Endothelial cell of umbilical vein (primary cell): ENCODE measurements at regions not wholly inside any gene's neighbourhood (a gene's known extent, or its start where the extent isn't known, plus 50 kb on each side); places are given as distances from the start of the nearest gene placed in this dataset.

Experiments
- BruUV-seq: library from RNA; stranded (reverse); fragments of 400-500 nt; replicated peaks from 2 replicates; lab custom pipeline; 2021; lab: Mats Ljungman, UMichigan
- CTCF ChIA-PET: fragments of 300-600, 350-600 bp; sonication (Branson Sonifier 250); formaldehyde crosslinking; loops from one replicate; lab custom pipeline; 2021; ENCODE audit warnings: antibody characterized with exemption, inconsistent platforms; lab: Charles Lee
- POLR2A ChIA-PET: fragments of 300-600, 350-600 bp; sonication (Branson Sonifier 250); formaldehyde crosslinking; loops from one replicate; lab custom pipeline; 2021; ENCODE audit warnings: antibody characterized with exemption, inconsistent platforms; lab: Charles Lee
- DNase-seq: peaks from one replicate; pipeline ENCODE4 v3.0.0-alpha.2; 2011; ENCODE audit warnings: low read depth, low spot score
- FAIRE-seq: peaks from 2 replicates; lab custom pipeline; 2011; peaks lifted over from hg19 to GRCh38; lab: Jason Lieb, UNC
- H2AFZ ChIP-seq: 2 replicates; pipeline ENCODE4 v1.6.0; 2012; ENCODE audit warnings: low read depth, low read length, control low read depth, inconsistent platforms
- H3K27ac ChIP-seq: 2 replicates; pipeline ENCODE4 v1.5.1; 2011; ENCODE audit warnings: low read depth, mild to moderate bottlenecking, control low read depth, low read length, moderate library complexity; ENCODE audit not compliant: insufficient read depth
- H3K27me3 ChIP-seq, 2 experiments: 2 replicates each; pipeline versions ENCODE4 v1.6.0 to v1.6.1; 2011; ENCODE audit warnings: low read length in 2 of 2, mixed read lengths in 1 of 2; ENCODE audit not compliant: control insufficient read depth in 2 of 2, insufficient read depth in 2 of 2
- H3K36me3 ChIP-seq, 2 experiments: 2 replicates in 1 of 2; 3 replicates in 1 of 2; pipeline ENCODE4 v1.5.1; 2011; ENCODE audit warnings: low read length in 2 of 2, mild to moderate bottlenecking in 1 of 2, moderate library complexity in 1 of 2; ENCODE audit not compliant: control insufficient read depth in 2 of 2, insufficient read depth in 2 of 2; ENCODE audit errors: extremely low read depth in 1 of 2
- H3K4me1 ChIP-seq: 3 replicates; pipeline ENCODE4 v1.5.1; 2011; ENCODE audit warnings: mild to moderate bottlenecking, low read length; ENCODE audit not compliant: control insufficient read depth, insufficient read depth; ENCODE audit errors: extremely low read depth
- H3K4me2 ChIP-seq: 2 replicates; pipeline ENCODE4 v1.6.1; 2011; ENCODE audit warnings: low read length, control low read depth, mixed read lengths; ENCODE audit not compliant: insufficient read depth
- H3K4me3 ChIP-seq, 3 experiments: fragments of 200-600 bp in 1 of 3; sonication (generic), shearing (Covaris generic) in 1 of 3; replicated peaks in 1 of 3; 2 replicates each; pipeline ENCODE4 v1.5.1; 2011 to 2016; ENCODE audit warnings: control low read depth in 3 of 3, low read length in 3 of 3, mild to moderate bottlenecking in 2 of 3, inconsistent platforms in 1 of 3, low read depth in 1 of 3, moderate library complexity in 1 of 3; ENCODE audit not compliant: insufficient read depth in 1 of 3
- H3K79me2 ChIP-seq: 2 replicates; pipeline ENCODE4 v1.6.0; 2012; ENCODE audit warnings: low read length, inconsistent platforms; ENCODE audit not compliant: control insufficient read depth, insufficient read depth
- H3K9ac ChIP-seq: replicated peaks from 2 replicates; pipeline ENCODE3; 2011; ENCODE audit warnings: low read length, control low read depth; ENCODE audit not compliant: insufficient read depth; ENCODE audit errors: extremely low read depth
- H3K9me1 ChIP-seq: replicated peaks from 3 replicates; pipeline ENCODE4 v1.6.0; 2011; ENCODE audit warnings: mild to moderate bottlenecking, low read length; ENCODE audit not compliant: control insufficient read depth, insufficient read depth; ENCODE audit errors: extremely low read depth
- H3K9me3 ChIP-seq: replicated peaks from 2 replicates; pipeline ENCODE4 v1.5.1; 2012; ENCODE audit warnings: low read length, inconsistent platforms; ENCODE audit not compliant: control insufficient read depth, insufficient read depth
- H4K20me1 ChIP-seq: replicated peaks from 2 replicates; pipeline ENCODE3; 2011; ENCODE audit warnings: mild to moderate bottlenecking, low read length; ENCODE audit not compliant: control insufficient read depth, insufficient read depth; ENCODE audit errors: extremely low read depth
- CTCF ChIP-seq, 2 donors: IDR thresholded peaks; 1 replicate in 1 of 2; 2 replicates in 1 of 2; pipeline ENCODE4 v1.5.1; 2011; ENCODE audit warnings: low read length in 2 of 2, mild to moderate bottlenecking in 2 of 2, moderate library complexity in 2 of 2, control low read depth in 1 of 2, inconsistent platforms in 1 of 2, low read depth in 1 of 2; ENCODE audit not compliant: insufficient read depth in 1 of 2; ENCODE audit errors: extremely low read depth in 1 of 2
- EZH2 ChIP-seq: IDR thresholded peaks from 2 replicates; pipeline ENCODE4 v1.6.1; 2012; ENCODE audit warnings: borderline replicate concordance, low read depth, mild to moderate bottlenecking, moderate library complexity, low read length, inconsistent platforms; ENCODE audit not compliant: severe bottlenecking
- FOS ChIP-seq: IDR thresholded peaks from 2 replicates; pipeline ENCODE4 v1.6.1; 2011; ENCODE audit warnings: mild to moderate bottlenecking, low read length, moderate library complexity, borderline replicate concordance; ENCODE audit not compliant: insufficient read depth
- GATA2 ChIP-seq: IDR thresholded peaks from 2 replicates; pipeline ENCODE4 v1.7.0; 2011; ENCODE audit warnings: low read depth, mild to moderate bottlenecking, moderate library complexity, mixed read lengths, low read length; ENCODE audit not compliant: insufficient read length, insufficient read depth
- JUN ChIP-seq: IDR thresholded peaks from 2 replicates; pipeline ENCODE4 v1.6.1; 2011; ENCODE audit warnings: borderline replicate concordance, low read depth; ENCODE audit not compliant: insufficient read length, insufficient read depth
- MYC ChIP-seq: IDR thresholded peaks from one replicate; pipeline ENCODE4 v1.6.1; 2011; ENCODE audit warnings: mild to moderate bottlenecking, low read depth, low read length
- POLR2A ChIP-seq: IDR thresholded peaks from 2 replicates; pipeline ENCODE4 v1.6.1; 2012; ENCODE audit warnings: low read depth, mild to moderate bottlenecking, control low read depth, low read length
- POLR2AphosphoS5 ChIP-seq: IDR thresholded peaks from 2 replicates; pipeline ENCODE4 v1.6.1; 2012; ENCODE audit warnings: low read depth, mild to moderate bottlenecking, control low read depth, low read length, moderate library complexity; ENCODE audit not compliant: insufficient read depth
- dilution Hi-C: fragments of 300-500 bp; cut with MboI; formaldehyde crosslinking; loops from one replicate; pipeline ENCODE4 v1.15.0; 2019; ENCODE audit warnings: low sequenced_read_pairs; ENCODE audit not compliant: extremely low pct_ligation_motif_present
- intact Hi-C: fragments of 100-400 bp; cut with micrococcal nuclease; formaldehyde crosslinking; loops from one replicate; pipeline ENCODE4 v1.10.0; 2022
- TF ChIP-seq, protein P1 (sequence below): IDR thresholded peaks from 2 replicates; pipeline ENCODE4 v1.6.1; 2011; ENCODE audit not compliant: insufficient read depth, insufficient read length

GRCh38 chr5:133696006-133696584 lies 83.8 kb upstream of the FSTL4 start:
- FAIRE-seq = no peak

More at GRCh38 chr5:133696006-133696584, 83.8 kb upstream of the FSTL4 start:
- dilution Hi-C loops (no loop called here), intact Hi-C loops (no loop called here)
- ChIA-PET POLR2A (no interaction called here), CTCF (no interaction called here)
- BruUV-seq = no TSS peak
- no peaks in the 10 kb centered on the region for H3K9me3 ChIP-seq
- H4K20me1 ChIP-seq = no peaks in the 10 kb centered on the region
- no peak overlapping the region for H3K4me3 ChIP-seq
- H3K27ac ChIP-seq = no peak overlapping the region
- DNase-seq = no peak
- no peak overlapping the region for H3K9ac ChIP-seq
- H3K27me3 ChIP-seq = peaks cover 0 to 9% of the 10 kb centered on the region in 2 experiments
- H3K9me1 ChIP-seq = no peaks in the 10 kb centered on the region
- no peak overlapping the region for H2AFZ ChIP-seq
- H3K36me3 ChIP-seq = no peaks in the 10 kb centered on the region
- no peak overlapping the region for H3K4me2 ChIP-seq
- no peaks in the 10 kb centered on the region for H3K4me1 ChIP-seq
- TF ChIP-seq CTCF (IDR thresholded peaks at IDR 0.05; ENCODE audit: extremely low read depth in 1 of 2, insufficient read depth in 1 of 2, low read depth in 1 of 2, low read length in 2 of 2) (no peak), POLR2AphosphoS5 (no peak), GATA2 (no peak), JUN (no peak), POLR2A (no peak), FOS (no peak), MYC (no peak), EZH2 (no peak)
- TF ChIP-seq, protein P1, sequence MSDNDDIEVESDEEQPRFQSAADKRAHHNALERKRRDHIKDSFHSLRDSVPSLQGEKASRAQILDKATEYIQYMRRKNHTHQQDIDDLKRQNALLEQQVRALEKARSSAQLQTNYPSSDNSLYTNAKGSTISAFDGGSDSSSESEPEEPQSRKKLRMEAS = no peak
- no peaks in the 10 kb centered on the region for H3K79me2 ChIP-seq
